ENCODE measurements at regions not wholly inside any gene's neighbourhood (a gene's known extent, or its start where the extent isn't known, plus 50 kb on each side); places are given as distances from the start of the nearest gene placed in this dataset.

DNA sequence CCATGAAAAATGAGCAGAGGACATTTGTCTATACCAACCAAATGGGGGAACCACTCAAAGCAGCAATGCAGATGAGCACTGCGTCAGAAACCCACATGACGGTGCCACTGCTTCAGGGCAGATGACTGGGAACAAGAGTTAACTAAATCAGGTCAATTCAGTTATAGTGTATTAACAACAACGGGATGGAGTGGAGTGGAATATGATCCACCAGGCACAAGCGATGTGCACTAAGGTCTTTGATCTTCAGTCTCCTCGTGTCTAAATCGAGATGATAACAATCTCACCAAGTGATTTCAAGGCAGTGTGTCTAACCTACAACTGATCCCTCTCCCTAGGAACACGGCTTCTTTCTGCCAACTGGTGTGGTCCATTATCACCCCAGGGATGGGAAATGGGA is 269.0 kb downstream of the RAD51AP2 start:
- TF ChIP-seq POLR2A (IDR thresholded peaks at IDR 0.05; ENCODE audit: low read depth, low read length), result no peak
- no peak for TF ChIP-seq POLR2AphosphoS5 (IDR thresholded peaks at IDR 0.05; ENCODE audit: low read depth, low read length)
- TF ChIP-seq TAF1 (IDR thresholded peaks at IDR 0.05; ENCODE audit: borderline replicate concordance, low read depth, low read length), result no peak

Measured in GM12892 (cell line).